8988T (cell line): ENCODE measurements at regions not wholly inside any gene's neighbourhood (a gene's known extent, or its start where the extent isn't known, plus 50 kb on each side); places are given as distances from the start of the nearest gene placed in this dataset.

Source experiments
- DNase-seq: peaks from one replicate; pipeline ENCODE4 v3.0.0; 2011

DNA sequence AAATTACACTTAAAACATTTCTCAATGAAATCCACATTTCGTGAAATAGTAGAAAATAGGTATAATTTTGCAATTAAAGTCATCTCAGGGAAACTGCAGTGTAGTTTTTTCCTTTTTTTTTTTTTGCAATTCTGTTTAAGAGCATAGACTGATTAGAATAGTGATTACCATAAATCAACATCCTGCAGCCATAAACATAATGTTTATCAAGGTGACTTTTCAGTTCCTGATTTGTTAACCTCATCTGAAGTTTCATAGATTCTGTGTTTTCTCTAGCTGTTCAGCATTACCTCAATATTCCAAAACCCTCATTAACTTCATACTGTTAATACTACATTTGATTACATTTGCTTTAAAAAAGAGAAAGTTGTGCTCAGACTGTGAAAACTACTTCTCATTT is 286.3 kb upstream of the DACH1 start:
- DNase-seq: no peak

DNA sequence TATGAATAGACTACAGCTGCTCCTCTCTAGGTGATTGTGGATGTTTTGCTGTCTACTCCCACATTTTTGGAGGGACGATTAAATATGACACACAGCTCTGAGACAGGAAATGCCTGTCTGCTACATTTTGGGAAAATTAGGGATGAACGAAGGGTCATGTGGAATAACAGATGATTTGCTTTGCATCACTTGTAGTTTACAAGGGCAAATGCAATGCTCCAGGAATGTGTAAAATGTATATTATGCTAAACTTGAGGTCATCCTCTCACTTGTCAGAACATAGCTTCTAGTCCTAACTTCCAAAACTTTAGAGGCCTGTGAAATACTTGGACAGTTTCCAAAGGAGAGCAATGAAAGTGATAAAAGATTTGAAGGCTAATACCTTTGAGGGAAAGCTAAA is 284.2 kb upstream of the DACH1 start:
- no peak for DNase-seq

DNA sequence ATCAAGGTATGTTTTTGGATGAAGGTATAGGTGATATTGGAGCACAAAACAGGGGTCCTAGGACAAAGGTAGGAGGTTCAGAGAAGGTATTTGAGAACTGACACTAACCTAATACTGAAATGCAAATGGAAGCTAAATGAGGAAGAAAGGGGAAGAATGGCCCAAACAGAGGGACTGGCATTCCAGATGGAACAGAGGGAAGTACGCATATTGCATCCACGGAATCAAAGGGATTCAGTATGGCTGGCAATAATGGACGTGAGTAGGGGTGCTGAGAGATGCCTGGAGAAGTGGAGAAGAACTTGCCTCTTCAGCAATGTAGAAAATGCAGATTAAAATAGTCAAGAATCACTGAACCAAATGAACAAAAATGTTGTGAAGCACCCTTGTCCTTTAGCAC is 283.5 kb upstream of the DACH1 start:
- DNase-seq: no peak

DNA sequence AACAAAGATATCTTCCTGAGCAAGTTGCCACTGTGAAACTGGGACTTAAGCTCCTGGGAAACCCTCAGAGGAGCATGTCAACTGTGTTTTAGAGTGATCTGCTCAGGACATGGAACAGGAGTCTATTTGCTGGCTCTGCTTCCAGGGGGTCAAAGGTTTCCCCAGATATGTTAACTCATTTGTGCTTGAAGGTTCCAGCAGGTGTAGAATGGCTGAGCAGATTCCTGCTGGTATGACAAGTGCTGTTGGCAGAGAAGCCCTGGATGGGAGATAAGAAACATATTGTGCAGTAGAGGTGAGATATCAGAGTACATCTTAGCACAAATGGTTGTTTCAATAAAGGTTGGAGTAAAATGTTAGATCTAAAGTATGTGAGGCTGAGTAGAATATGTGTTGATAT is 282.7 kb upstream of the DACH1 start:
- no peak for DNase-seq

DNA sequence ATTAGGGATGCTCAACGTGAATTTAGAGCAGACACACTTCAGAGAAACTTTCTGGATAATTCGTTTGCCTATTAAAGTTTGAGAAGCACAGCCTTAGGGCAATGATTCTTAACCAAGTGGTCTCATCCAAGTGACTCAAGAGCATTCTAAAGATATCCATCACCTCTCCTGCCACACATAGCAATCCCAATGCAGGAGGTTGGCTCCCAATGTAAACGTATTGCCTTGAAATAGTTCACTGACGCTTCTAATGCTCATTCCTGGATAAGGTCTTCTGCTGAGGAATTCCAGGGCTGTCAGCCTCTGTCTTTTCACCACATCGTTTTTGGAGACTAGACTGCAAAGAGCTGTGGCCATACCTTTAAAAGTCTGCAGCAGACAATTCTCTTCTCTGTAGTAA is 279.8 kb upstream of the DACH1 start:
- no peak for DNase-seq

DNA sequence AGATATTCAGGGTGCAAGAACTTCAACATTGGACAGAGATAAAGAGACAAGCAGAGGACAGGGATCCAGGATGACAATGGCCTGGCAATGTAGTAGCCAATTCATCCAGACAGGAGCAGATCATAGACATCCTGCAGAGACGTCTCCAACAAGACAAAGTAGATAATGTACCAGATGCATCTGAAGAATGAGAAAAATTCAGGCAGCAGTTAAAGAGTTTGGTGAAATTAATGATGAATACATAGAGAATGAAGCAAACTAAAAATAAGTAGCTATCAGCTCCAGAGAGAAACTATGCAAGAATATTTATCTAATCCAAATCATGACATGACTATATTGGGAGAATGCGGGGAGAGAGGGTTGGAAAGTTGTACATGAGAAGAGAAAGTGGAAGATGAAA is 278.4 kb upstream of the DACH1 start:
- no peak for DNase-seq

DNA sequence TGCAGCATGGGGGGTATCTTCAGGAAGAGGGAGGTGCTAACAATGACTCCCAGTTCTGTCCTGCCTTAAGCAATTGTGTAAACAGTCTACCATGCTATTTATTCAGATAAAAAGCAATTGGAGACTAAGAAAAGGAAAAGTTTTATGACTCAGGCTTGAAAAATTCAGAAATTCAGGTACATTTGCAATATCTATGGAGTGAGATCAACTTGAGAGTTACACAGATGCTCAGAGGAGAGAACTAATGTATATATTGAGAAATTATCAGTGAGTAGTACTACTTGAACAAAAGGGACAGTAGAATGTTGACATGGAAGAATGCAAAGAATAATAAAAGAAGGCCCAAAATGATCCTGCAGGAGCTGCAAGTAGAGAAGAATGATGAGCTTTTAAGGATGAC is 277.6 kb upstream of the DACH1 start:
- no peak for DNase-seq

DNA sequence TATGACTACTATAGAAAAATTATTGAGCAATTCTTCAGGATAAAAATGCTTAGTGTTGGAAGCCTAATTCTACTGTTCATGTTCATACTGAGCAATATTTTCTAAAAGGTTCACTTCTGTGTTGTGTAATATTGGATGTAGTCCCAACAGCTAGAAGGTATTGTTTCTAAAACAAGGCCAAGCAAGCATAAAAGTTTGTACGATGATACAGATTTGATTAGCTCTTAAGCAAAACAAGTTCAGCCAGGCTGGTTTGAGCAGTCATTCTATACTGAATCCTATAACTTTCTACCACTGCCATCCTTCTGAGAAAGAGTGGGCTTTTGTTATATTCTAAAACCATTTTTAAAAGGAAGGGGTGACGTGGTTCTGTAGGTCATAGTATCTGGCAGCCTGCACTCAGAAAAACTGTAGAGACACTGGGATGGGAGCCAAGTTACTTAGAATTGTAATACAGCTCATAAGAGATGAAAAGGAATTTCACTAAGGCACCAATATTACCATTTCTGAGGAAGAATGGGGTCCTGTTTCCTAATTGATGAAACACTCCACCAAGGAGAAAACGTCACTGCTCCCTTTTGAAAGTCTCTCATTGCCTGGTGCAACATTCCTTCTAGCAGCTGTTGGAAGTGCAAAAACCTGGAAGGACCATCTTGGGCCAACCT is 275.0 kb upstream of the DACH1 start:
- no peak for DNase-seq

DNA sequence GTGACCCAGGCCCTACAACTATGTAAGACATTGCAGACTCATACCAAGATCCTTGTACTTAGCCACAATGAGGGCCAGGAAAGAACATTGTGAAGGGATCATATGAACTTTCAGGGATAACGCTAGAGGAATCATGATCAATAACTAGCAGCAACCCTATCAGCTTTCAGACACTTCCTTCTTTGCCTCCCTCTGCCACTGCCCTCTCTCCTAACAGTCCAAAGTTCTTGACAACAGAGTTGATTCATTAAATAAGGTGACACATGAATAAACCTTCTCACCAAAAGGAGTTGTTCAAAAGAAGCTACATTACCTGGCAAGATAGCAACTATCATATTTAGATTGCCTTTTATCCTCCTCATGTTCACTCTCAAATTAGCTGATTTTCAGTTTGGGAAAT is 272.2 kb upstream of the DACH1 start:
- DNase-seq: no peak

DNA sequence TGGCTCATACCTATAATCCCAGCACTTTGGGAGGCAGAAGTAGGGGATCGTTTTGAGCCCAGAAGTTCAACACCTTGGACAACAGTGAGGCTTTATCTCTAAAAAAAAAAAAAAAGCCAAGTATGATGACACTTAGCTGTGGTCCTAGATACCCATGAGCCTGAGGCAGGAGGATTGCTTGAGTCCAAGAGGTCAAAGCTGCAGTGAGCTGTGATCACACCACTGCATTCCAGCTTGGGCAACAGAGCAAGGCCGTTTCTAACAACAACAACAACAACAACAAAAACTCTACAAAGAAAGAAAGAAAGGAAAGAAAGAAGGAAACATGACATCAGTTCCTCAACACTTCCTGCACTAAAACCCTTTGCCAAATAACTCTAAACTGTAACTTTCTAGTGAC is 265.1 kb upstream of the DACH1 start:
- DNase-seq: no peak

DNA sequence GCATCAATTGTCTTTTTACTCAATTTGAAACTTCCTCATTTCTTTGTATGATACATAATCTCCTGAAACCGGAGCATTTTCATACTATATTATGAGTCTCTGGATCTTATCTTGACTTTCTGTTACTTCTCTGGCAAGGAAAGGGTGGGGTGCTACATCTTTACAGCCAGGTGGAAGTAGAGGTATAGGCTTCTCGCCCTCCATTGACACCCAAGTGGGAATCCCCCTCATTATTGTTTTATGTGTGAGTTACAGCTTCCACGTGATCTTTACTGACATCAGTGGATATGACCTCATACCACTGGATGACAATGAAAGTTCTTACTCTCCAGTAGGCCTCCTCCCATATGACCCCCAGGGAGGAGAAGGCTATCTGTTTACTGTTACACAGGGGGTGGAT is 262.1 kb upstream of the DACH1 start:
- no peak for DNase-seq

DNA sequence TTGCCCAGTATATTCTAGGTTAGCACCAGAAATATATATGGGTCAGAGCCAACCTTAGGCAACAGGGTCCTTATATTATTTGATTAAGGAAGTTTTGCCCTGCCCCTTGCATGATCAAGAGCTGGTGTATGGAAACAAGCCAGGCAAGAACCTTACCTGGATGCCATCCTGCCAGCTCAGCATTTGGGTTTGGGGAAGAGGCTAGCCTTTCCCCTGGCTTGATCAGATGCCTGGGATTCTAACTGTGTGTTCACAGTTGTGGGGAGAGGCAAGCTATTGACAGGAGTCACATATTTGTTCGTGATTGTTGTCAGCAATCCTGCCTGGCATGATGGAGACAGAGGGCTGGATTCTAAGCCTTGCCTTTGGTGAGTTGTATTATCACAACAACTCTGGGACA is 260.0 kb upstream of the DACH1 start:
- no peak for DNase-seq

DNA sequence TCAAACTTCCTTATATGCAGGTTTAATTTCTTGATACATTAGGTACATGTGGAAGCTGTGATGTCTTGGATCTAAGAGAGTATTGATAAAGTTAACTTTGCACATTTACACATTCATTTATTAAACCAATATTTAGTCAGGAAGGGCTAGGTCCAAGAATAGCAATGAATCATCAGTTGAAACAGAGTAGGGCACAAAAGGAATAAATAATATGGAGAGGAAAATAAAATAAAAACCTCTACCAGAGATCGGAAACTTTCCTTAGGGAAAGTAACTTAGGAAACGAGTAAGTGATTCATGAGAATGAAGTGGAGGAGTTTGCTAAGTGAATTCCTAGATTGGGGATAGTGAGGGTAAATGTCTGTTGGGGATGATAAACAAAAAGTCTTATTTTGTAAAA is 259.4 kb upstream of the DACH1 start:
- no peak for DNase-seq

DNA sequence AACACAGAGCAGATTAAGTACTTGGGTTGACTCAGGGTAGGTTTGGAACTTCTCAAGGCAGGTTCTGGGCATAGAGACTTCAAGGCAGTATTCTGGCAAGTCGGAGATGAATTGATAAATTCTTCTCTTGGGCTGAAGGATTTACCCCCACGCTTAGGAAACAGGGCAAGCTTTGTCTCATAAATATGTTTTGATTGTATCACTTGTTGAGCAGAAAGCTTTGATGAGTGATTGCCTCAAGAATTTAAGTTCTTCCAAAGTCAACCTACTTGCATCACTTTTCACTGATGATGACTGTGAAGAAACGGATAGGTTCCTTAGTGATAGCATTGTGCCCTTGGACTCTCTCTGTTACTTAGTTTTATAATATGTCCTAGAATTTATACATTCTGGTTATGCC is 258.6 kb upstream of the DACH1 start:
- DNase-seq: no peak

DNA sequence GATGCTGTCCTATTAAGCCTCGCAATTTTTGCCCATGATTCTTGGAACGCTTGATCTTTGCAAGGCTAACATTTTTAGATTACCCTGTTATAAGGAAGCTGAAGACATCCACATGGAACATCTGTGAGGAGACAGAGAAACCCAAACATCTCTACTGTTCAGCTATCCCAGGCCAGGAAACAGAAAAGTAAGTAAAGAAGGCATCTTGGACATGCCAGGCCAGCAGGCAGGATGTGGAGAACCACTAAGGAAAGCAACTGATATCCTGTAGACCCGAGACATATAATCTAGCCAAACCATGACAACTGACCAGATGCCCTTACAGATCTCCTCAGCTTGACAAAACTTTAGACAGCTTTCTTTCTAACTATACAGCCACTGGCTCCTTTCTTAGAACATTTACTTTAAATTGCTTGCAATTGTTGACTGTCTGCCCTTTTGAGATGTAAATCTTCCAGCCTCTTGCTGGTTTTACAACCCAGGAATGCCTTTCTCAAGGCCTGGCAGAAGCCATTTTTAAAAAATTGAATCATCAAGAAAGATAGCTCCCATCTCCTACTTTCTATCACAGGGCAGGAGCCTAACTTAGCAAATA is 255.8 kb upstream of the DACH1 start:
- no peak for DNase-seq

DNA sequence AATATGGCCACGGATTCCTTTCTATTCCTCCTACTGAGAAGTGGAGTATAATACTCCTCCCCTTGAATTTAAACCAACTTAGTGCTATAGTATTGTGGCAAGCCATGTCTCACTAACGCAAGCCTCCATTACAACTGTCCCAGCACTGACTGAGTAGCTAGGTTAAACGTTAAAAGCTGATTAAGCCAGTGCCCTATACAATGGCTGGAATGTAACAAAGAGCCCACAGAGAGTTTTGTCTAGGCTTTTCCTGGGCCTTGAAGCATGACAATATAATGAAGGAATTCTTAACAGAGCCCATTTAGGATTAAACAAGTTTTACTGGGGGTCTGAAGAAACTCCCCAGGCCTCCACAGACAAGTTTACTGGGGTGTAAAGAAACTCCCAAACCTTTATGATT is 254.5 kb upstream of the DACH1 start:
- DNase-seq: no peak

DNA sequence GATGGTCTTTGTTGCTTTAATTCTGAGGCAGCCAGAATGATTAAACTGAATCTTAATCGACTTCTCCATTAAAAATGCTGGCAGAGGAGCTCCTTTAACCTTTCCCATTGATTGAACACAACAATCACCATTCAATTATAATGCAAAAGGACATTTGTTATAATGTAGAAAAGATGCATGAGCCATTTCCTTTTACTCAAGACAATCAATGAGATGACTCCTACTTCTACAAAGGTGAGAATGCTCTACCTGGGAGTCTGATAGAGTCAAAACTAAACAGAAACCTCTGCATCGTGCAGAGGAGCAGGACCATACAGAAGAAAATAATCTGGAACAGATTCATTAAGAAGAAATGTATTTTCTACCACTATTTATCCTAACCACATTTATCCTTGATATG is 253.6 kb upstream of the DACH1 start:
- DNase-seq: no peak

DNA sequence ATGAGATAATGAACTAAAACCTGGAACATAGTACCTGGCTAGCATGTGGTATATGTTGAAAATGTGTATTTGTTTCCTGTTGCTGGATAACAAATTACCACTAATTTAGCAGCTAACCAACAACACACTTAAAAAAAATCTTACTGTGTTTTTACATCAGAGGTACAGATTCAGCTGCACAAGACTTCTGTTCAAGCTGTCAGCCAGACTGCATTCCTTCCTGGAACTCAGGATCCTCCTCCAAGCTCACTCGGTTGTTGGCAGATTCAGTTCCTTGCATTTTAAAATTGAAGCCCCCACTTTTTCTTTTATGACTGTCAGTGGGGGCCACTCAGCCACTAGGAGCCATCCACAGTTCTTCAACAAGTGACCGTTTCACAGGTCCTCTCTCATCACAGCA is 246.9 kb upstream of the DACH1 start:
- no peak for DNase-seq

DNA sequence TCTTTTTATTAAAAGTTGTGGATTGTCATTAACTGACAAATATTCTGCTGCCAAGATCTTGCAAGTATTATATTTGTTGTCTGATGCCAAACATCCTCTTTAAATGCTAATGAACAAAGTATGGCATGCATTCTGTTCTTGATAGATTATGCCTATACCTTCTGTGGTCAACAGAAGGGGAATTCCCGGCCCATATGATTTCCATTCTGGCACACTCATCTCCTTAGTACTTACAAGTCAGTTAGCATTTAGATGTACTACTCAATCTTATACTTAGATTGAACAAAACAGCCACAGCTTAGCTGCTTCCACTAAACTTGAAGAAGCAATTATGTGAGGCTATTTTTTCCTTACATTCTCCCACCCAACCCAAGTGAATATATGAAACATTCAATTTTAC is 246.1 kb upstream of the DACH1 start:
- DNase-seq: no peak

DNA sequence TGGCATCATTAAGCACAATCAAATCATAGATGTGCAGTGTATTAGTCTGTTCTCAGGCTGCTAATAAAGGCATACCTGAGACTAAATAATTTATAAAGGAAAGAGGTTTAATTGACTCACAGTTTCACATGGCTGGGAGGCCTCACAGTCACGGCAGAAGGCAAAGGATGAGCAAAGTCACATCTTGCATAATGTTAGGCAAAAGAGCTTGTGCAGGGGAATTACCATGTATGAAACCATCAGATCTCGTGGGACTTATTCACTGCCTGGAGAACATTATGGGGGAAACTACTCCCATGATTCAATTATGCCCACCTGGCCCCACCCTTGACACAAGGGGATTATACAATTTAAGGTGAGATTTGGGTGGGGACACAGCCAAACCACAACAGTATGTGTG is 245.2 kb upstream of the DACH1 start:
- DNase-seq: no peak

DNA sequence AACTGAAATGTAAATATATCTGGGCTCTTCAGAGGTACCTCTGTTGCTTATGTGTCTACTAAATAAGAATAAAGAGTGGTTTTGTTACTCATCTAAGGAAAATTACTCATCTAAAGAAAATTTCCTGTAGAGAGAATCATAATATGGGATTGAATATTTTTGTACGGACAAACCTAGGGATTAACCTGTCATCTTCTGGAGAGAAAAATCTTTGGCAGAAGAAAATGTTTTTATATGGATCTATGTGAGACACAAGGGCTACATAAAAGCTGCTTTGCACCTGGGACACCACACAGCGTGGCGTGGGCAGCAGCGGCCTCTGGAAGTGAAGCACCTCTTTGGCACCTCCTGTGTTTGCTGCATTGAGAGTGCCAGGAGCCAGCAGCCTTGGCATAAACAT is 242.9 kb upstream of the DACH1 start:
- DNase-seq: no peak

DNA sequence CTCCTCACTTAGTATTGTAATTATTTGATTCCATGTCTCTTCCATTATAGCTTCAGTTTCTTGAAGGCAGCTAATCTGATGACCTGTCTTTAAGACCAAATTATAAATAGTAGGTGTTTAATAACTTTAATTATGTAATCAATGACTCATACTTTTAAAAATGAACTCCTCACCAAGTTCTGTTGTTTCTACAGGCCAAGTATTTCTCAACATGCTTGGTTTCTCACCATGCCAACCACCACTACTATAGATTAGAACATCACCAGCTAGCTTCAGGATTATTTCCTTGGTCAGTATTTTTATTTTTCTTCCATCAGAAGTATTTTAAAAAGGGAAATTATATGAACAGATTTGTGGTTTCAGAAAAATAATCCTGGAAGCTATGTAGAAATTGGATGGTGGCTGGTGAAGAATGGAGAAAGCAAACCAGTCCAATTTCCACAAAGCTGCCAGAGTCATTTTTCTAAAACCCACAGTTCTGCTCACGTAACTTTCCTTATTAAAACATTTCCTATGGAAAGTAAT is 237.7 kb upstream of the DACH1 start:
- no peak for DNase-seq

DNA sequence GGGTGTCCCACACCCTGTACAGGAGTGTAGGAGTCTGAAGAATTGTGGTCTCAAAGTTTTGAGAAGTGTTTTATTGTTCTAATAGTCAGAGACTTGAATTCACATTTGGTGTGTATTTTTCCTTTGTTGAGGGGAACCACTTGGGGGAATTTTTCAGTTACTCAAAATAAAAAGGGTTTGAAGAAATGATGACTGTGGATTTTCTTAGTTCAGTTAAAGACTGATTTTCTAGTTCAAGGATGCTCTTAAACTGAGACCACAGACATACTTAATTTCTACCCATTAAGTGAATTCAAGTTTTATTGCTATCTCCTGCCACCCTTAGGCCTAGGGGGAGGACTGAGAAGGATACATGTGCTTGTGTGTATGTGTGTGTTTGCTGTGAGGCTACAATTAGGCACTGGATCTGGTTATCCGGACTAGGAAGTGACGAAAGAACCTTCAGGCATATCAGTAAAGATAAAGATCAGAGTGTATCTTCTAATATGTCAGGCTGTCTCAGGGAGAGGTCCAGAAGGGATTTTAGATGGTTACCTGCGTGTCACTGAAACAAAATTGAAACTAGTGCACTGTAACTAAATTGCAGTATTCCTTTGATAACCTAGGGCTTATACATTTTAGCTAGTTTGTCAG is 234.9 kb upstream of the DACH1 start:
- no peak for DNase-seq

DNA sequence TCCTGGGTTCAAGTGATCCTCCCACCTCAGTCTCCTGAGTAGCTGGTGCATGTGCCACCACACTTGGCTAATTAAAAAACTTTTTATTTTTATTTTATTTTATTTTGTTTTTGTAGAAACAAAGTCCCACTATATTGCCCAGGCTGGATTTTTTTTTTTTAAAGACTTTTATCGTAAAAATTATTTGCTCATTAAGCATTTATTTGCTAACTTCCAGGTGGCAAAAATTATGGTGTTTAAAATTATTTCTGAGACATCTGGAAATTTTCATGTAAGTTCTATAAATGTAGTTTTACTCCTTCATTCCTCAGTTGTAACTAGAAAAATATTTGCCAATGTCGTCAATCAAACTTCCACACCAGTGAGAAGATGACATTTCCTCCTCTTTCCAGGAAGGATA is 233.3 kb upstream of the DACH1 start:
- DNase-seq: no peak

DNA sequence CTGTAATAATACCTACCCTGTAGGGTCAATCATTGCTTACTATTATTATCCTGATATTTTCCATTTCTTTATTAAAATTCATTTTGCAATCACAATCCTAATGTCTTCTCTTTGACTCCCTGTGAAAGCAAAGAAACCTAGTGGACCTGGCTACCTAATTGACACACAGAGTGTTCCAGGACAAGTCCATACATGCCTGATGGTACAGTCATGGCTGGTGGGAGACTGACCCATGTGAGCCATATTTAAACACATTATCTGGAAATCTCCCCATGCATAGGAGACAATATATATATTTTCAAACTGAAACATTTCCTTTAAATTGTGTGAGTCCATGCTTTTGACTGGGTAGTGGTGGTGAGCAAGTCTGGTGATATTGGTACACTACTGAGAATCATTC is 230.6 kb upstream of the DACH1 start:
- DNase-seq: no peak
